Esophagus muscularis mucosa (tissue), 4 donors: ENCODE measurements at regions not wholly inside any gene's neighbourhood (a gene's known extent, or its start where the extent isn't known, plus 50 kb on each side); places are given as distances from the start of the nearest gene placed in this dataset.

Source experiments
- DNase-seq: peaks from one replicate; pipeline ENCODE4 v3.0.0-alpha.2; 2017; ENCODE audit errors: extremely low spot score
- H3K27ac ChIP-seq, 4 donors: fragments of 200-600 bp; sonication (generic); replicated peaks in 1 of 4; 1 replicate in 3 of 4; 2 replicates in 1 of 4; pipeline ENCODE4 v1.5.1; 2016 to 2019; ENCODE audit warnings: mild to moderate bottlenecking in 1 of 4
- H3K27me3 ChIP-seq, 4 donors: fragments of 200-600 bp; sonication (generic); one replicate each; pipeline versions ENCODE4 v1.5.1 to v1.6.0; 2016 to 2019
- H3K36me3 ChIP-seq, 4 donors: fragments of 200-600 bp; sonication (generic); one replicate each; pipeline ENCODE4 v1.5.1; 2016 to 2019
- H3K4me1 ChIP-seq, 4 donors: fragments of 200-600 bp; sonication (generic); one replicate each; pipeline ENCODE4 v1.5.1; 2016 to 2019
- H3K4me3 ChIP-seq, 4 donors: fragments of 200-600 bp; sonication (generic); 1 replicate in 2 of 4; 2 replicates in 2 of 4; pipeline ENCODE4 v1.5.1; 2016 to 2019; ENCODE audit warnings: mild to moderate bottlenecking in 4 of 4, moderate library complexity in 1 of 4
- H3K9me3 ChIP-seq, 4 donors: fragments of 200-600 bp; sonication (generic); 1 replicate in 3 of 4; 2 replicates in 1 of 4; pipeline ENCODE4 v1.5.1; 2016 to 2019
- EP300 ChIP-seq: sonication (generic); formaldehyde crosslinking; IDR thresholded peaks from one replicate; pipeline ENCODE4 v1.6.1; 2017; ENCODE audit warnings: antibody characterized with exemption
- POLR2A ChIP-seq: fragments of 450-650 bp; IDR thresholded peaks from one replicate; pipeline ENCODE4 v1.6.1; 2017; ENCODE audit warnings: antibody characterized with exemption, moderate library complexity, mild to moderate bottlenecking, low read depth
- POLR2AphosphoS5 ChIP-seq, 2 donors: sonication (generic); formaldehyde crosslinking; IDR thresholded peaks; one replicate each; pipeline ENCODE4 v1.6.1; 2017; ENCODE audit warnings: antibody characterized with exemption in 2 of 2
- whole genome bisulfite sequencing: methylation state at CpG from one replicate; pipeline ENCODE4 v1.1.5; 2018; 5-methylcytosine and 5-hydroxymethylcytosine counted together
- intact Hi-C: fragments of 100-400 bp; cut with DNase I; formaldehyde crosslinking; loops from one replicate; pipeline ENCODE4 v1.15.1; 2023
- TF ChIP-seq, protein P1 (sequence below), 3 experiments: fragments of 200-600 bp in 2 of 3; fragments of 450-650 bp in 1 of 3; sonication (generic) in 2 of 3; IDR thresholded peaks; one replicate each; pipeline ENCODE4 v1.5.1; 2017 to 2019; ENCODE audit warnings: antibody characterized with exemption in 3 of 3, mild to moderate bottlenecking in 2 of 3, moderate library complexity in 1 of 3

DNA sequence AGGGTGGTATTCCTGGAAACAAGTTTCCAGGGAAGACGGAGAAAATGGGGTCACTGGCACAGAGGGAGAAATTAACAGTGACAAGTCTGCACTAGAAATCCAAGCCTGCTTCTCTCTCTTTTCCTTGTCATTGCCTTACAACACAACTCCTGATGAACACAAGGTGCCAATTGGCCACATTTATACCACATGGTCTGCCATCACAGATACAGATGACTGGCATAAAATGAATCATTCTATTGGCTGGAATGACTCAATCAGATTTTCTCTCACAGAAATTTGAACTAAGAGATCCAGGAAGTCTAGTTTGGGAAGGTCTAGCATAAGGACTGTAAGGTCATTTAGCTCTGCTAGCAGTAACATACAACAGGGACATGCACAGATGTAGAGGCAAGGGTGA is 190.3 kb downstream of the LINC00237 start:
- Histone ChIP-seq H3K27ac (no peak overlapping the region), H3K4me3 (no peak overlapping the region), H3K9me3 (peaks cover 0 to 16% (median 13%) of the 10 kb centered on the region in 4 donors), H3K4me1 (no peaks in the 10 kb centered on the region), H3K36me3 (no peaks in the 10 kb centered on the region), H3K27me3 (peaks cover 0 to 7% (median 0%) of the 10 kb centered on the region in 4 donors)
- WGBS, result 0% methylated on average over 1 of the region's 1 CpG
- DNase-seq, result no peak
- intact Hi-C loops, result no loop called here
- no peak for TF ChIP-seq POLR2A
- TF ChIP-seq EP300, result no peak
- TF ChIP-seq, protein P1, sequence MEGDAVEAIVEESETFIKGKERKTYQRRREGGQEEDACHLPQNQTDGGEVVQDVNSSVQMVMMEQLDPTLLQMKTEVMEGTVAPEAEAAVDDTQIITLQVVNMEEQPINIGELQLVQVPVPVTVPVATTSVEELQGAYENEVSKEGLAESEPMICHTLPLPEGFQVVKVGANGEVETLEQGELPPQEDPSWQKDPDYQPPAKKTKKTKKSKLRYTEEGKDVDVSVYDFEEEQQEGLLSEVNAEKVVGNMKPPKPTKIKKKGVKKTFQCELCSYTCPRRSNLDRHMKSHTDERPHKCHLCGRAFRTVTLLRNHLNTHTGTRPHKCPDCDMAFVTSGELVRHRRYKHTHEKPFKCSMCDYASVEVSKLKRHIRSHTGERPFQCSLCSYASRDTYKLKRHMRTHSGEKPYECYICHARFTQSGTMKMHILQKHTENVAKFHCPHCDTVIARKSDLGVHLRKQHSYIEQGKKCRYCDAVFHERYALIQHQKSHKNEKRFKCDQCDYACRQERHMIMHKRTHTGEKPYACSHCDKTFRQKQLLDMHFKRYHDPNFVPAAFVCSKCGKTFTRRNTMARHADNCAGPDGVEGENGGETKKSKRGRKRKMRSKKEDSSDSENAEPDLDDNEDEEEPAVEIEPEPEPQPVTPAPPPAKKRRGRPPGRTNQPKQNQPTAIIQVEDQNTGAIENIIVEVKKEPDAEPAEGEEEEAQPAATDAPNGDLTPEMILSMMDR (IDR thresholded peaks at IDR 0.05), result no peak
- TF ChIP-seq POLR2AphosphoS5 (IDR thresholded peaks at IDR 0.05), result no peak

DNA sequence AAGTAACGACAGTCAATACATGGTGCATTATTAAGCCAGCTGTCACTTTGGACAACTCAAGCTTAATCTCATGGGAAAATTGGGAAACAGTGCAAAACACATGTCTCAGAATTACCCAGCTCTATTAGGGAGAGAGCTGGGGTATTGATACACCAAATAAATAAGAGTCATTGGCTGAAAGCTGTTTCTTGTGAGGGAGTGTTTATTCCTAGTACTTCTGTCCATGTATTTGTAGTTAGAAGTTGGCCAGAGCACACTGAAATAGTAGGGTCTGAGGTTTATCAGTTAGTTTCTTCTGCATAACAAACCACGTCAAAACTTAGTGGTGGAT is 192.0 kb upstream of the RALGAPA2 start:
- TF ChIP-seq, protein P1 (IDR thresholded peaks at IDR 0.05), result no peak
- no peak for TF ChIP-seq EP300
- TF ChIP-seq POLR2A, result no peak
- no peak for TF ChIP-seq POLR2AphosphoS5 (IDR thresholded peaks at IDR 0.05)
- intact Hi-C loops, result no loop called here
- no peaks in the 10 kb centered on the region for H3K36me3 ChIP-seq
- H3K9me3 ChIP-seq, result peaks cover 0 to 13% (median 0%) of the 10 kb centered on the region in 4 donors
- WGBS, result 77% methylated on average over 2 of the region's 2 CpGs
- H3K27ac ChIP-seq, result no peak overlapping the region
- no peaks in the 10 kb centered on the region for H3K4me1 ChIP-seq
- DNase-seq, result no peak
- H3K4me3 ChIP-seq, result no peak overlapping the region
- peaks cover 0 to 11% (median 0%) of the 10 kb centered on the region in 4 donors for H3K27me3 ChIP-seq

DNA sequence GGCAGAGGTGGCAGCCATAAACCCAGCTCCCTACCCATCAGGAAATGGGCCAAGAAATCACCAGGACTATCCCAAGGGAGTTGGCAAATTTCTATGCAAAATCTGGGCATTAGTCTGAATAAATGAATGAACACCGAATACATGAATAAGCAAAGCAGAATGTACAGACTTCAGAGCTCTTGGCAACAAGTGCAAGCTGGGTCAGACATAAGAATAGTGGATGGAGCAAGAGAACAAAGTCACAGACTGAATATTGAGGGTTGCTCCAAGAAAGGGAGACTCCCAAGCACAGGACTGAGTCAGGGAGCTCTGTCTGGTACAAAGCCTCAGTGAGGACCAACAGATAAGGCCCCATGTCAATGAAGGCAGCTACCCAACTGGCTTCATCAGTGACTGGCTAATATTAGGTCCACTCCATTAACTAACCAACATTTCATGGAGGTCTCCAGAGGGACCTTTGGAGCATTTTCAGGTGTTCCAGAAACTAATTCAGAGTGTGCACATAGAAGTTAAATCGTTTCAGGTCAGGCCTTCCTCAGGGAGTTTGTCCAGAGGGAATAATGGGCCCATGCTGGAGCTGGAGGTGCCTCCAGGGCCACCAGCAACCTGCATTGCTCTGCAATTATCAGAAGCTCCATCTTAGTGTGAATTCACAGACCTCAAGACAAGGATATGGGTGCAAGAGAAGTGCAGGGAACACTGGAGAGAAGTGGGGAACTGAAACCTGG is 191.5 kb upstream of the RALGAPA2 start:
- Histone ChIP-seq H3K4me3 (no peak overlapping the region), H3K27me3 (peaks cover 0 to 11% (median 0%) of the 10 kb centered on the region in 4 donors), H3K27ac (no peak overlapping the region), H3K9me3 (peaks cover 0 to 13% (median 0%) of the 10 kb centered on the region in 4 donors), H3K36me3 (no peaks in the 10 kb centered on the region), H3K4me1 (no peaks in the 10 kb centered on the region)
- intact Hi-C loops, result no loop called here
- WGBS, result 80% methylated on average over 2 of the region's 2 CpGs
- no peak for DNase-seq
- TF ChIP-seq, protein P1 (IDR thresholded peaks at IDR 0.05), result no peak

- TF ChIP-seq POLR2A (no peak), POLR2AphosphoS5 (IDR thresholded peaks at IDR 0.05) (no peak), EP300 (no peak)
- TF ChIP-seq, protein P1 (IDR thresholded peaks at IDR 0.05), result no peak
- H3K27me3 ChIP-seq, result peaks cover 0 to 7% (median 0%) of the 10 kb centered on the region in 4 donors
- intact Hi-C loops, result no loop called here
- H3K27ac ChIP-seq, result no peak overlapping the region
- WGBS, result 21% methylated on average over 4 of the region's 4 CpGs
- peaks cover 0 to 7% (median 0%) of the 10 kb centered on the region in 4 donors for H3K9me3 ChIP-seq
- no peak for DNase-seq
- H3K36me3 ChIP-seq, result no peaks in the 10 kb centered on the region
- H3K4me3 ChIP-seq, result no peak overlapping the region
- no peaks in the 10 kb centered on the region for H3K4me1 ChIP-seq
Observed at GRCh38 chr20:20897922-20898321, 185.5 kb upstream of the RALGAPA2 start.

DNA sequence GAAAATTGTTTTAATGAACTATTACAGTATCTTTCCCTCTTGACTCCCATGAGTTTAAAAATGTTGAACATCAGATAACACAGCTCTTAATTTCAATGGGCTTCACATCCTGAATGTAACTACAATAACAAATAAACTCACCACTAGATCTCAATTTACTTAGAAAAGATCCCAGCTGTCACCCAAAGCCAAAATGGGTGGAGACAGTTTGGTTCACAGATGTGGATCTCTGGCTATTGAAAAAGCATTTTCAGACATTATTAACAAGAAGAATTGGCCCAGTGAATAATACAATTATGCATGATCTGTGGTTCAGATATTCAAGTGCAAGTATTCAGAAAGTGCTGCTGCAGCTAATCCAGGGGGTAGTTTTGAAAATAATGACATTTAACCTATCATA is 184.7 kb upstream of the RALGAPA2 start:
- intact Hi-C loops, result no loop called here
- TF ChIP-seq POLR2A, result no peak
- TF ChIP-seq, protein P1 (IDR thresholded peaks at IDR 0.05), result no peak
- TF ChIP-seq POLR2AphosphoS5 (IDR thresholded peaks at IDR 0.05), result no peak
- no peak for TF ChIP-seq EP300

More for the DNA sequence above, 184.7 kb upstream of the RALGAPA2 start:
- Histone ChIP-seq H3K27ac (no peak overlapping the region), H3K36me3 (no peaks in the 10 kb centered on the region), H3K4me1 (no peaks in the 10 kb centered on the region), H3K9me3 (peaks cover 0 to 7% (median 0%) of the 10 kb centered on the region in 4 donors), H3K27me3 (peaks cover 0 to 9% (median 0%) of the 10 kb centered on the region in 4 donors), H3K4me3 (no peak overlapping the region)
- DNase-seq, result no peak
